HG03139 (cell line): ENCODE measurements at regions not wholly inside any gene's neighbourhood (a gene's known extent, or its start where the extent isn't known, plus 50 kb on each side); places are given as distances from the start of the nearest gene placed in this dataset.

Source experiments
- ATAC-seq: cut with Tn5 transposase; IDR thresholded peaks from one replicate; pipeline ENCODE4 v1.9.1; 2021; ENCODE audit not compliant: unreplicated experiment

DNA sequence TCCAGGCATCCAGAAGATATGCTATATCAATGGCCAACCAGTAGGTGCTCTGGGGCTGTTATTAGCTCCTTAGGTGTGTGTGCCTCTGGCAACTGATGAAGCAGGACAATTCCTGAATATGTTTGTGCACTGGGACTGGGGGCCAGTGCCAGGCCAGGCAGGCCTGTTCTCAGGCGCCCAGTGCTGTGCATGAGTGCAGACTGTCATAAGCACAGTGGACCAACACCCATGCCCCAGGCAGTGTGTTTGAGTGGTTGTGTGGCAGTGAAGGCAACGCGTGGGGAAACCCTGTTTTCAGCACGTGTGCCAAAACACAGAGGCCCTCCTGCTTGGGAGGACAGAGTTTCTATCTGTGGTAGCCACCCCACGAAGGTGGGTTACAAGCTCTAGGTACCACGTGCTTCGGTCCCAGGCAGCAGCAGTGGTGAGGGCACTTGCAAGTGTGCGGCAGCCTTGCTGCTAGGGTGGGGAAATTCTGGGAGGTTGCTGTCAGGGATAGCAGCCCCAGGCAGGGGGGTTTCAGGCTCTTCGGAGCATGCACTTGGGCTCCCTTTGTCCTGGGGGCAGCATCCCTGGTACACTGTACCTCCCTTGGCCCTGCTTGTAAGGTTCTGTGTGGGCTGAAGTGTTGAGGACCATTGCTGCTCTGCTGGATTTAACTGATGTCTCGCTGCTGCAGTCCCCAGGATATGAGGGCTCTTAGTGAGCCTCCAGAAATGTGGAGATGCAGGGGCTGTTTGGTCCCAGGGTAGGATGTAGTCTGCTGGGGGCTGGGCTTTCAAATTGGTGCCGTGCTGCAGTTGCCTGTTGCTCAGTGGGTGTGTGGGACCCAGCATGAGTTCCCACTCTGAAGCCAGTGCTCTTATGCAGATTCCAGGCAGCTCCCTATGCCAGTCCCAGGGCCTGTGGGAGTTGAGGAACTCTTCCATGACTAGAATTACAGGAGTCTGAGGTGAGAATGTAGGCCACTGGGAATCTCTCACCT is 280.9 kb downstream of the RPRM start:
- ATAC-seq: no peak

DNA sequence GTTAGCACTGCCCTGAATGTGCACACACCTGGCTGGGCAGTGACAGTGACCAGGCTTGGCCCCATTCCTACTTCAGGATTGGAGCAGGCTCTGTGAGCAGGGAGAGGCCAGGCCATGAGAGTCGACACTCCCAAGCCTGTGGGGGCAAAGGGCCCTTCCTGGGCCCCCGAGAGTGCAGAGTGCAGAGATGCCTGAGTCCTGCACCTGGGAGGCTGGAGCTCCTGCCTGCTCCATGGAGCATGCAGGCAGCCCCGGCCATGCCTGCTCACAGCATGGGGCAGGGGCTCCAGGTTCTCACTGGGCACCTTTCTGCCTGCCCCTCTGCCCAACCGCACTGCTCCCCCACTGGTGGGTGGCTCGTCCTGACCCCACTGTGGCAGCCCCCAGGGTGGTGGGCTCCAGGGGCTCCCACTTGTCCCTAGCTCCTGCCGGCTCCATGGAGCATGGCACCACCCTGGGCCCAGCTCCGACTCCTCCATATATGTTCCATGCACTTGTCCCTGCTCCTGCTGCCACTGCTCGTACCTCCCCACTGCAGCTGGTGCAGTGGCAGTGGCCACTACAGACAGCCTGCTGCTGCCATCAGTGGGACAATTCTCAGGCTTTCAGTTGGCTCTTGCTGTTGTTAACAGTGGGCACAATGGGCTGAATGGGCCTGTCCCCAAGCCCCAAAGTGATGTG is 282.0 kb downstream of the RPRM start:
- ATAC-seq: no peak

DNA sequence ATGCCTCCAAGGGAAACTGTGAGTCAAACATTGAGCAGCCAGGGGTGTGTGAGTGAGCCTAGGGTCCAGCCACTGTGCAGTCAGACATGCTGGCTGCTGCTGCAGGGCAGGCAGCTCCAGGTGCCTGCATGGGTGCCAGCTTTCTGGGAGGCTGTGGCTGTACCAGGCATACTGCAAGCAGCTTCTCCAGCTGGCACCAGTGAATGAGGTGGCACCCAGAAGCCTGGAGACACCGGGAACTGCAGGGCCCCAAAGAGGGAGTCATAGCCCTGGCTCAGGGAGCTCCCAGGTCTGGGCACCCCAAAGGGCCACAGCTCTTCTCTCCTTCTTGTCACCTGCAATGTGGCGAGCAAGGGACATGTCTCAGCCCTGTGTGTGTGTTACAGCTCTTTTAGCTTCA is 283.2 kb downstream of the RPRM start:
- ATAC-seq: no peak

DNA sequence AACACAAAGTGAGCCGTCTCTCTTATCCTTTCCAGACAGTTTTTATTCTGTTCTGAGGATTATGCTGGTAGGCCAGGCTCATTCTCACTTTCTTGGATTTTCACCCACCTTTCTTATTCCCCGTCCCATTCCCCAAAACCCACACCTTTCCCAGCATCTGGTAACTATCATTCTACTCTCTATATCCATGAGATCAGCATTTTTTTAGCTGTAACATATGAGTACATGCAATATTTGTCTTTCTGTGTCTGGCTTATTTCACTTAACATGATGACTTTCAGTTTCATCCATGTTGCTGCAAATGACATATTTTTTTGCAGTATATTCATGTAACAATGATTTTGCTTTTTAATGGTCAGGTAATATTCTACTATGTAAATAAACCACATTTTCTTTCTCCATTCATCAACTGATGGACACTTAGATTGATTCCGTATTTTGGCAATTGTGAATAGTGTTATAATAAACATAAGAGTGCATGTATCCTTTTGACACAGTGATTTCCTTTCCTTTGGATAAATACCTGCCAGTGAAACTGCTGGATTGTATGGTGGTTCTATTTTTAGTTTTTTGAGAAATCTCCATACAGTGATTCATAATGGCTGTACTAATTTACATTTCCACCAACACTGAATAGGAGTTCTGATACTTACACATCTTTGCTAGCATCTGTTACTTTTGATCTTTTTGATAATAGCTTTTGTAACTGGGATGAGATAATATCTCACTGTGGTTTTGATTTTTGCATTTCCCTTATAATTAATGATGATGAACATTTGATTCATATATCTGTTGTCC is 289.3 kb downstream of the RPRM start:
- no peak for ATAC-seq

DNA sequence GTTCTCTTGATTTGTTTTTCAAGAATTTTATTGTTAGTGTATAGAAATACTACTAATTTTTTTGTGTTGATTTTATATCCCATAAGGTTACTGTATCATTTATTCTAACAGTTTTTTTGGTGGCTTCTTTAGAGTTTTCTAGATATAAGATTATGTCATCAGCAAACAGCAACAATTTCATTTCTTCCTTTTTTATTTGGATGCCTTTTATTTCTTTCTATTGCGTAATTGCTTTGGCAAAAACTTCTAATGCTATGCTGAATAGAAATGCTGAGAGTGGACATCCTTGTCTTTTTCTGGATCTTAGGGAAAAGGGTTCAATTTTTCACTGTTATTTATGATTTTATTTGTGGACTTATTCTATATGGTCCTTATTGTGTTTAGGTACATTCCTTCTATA is 298.8 kb downstream of the RPRM start:
- ATAC-seq: no peak

DNA sequence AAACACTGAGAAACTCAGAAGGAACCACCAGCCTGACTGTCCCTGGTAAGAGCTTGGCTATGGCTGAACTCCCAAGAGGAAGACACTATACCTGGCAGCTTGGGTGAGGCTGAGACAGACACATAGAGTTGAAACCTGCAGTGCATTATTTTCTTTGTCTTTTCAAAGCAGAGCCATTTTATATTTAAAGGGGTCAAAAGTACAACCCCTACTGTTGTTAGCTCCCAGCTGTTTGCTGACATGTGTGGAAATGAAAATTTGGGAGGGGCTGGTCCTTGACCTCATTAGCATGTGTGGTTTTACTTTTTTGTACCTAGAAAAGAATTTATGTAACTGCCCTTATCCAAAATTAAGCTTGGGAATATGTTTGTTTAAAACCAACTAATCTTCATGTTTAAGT is 309.0 kb downstream of the RPRM start:
- no peak for ATAC-seq

DNA sequence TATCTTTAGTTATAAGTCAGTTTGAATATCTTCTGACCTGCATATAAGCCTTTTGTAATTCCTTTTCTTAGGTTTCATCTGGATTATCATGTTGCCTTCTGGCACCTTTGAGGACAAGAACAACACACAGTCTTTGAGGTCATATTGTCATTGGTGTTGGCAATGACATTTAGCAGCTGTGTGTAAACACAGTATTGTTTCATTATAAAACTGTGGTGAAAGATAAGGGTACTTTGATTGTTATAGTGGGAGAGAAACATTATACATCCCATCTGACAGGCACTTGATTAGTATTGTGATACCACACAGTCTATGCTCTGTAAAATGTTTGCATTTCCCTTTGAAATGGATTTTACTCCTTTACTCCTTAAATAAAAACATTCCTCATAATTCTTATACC is 313.5 kb downstream of the RPRM start:
- no peak for ATAC-seq

DNA sequence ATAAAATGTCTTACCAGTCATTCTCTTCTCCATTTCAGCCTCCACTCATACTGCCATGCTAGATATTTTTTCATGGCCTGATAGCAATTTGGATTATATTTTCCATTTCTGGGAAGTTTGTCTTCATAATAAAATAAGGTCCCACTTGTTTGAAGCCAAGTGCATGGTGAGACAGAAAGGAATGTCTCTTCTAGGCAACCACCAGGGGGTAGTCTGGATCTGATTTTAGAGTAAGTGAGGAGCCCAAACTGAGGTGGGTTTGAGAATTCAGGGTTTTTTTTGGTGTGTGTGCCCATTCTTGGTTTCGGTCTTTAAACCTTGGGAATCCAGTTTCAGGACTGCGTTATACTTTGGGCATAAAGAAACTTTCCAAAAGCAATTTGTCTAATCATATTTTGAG is 315.5 kb downstream of the RPRM start:
- ATAC-seq: no peak

DNA sequence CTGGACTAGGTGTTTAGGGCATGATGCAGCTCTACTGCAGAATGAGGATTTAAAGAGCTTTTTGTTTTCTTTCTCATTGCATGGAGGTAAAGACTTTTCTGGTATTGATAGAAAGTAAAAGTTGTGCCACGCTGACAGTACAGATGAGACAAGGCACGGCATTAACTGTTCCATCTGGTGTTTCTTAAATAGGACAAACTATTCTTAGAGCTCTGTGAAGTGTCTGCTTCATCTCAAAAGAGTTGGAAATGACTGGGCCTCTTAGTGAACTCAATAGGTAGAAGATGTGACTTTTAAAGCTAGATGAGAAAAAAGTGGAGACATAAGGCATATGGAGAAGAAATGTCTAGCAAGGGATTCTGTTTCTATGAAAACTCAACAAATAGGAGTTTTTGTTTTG is 321.8 kb downstream of the RPRM start:
- ATAC-seq: no peak

DNA sequence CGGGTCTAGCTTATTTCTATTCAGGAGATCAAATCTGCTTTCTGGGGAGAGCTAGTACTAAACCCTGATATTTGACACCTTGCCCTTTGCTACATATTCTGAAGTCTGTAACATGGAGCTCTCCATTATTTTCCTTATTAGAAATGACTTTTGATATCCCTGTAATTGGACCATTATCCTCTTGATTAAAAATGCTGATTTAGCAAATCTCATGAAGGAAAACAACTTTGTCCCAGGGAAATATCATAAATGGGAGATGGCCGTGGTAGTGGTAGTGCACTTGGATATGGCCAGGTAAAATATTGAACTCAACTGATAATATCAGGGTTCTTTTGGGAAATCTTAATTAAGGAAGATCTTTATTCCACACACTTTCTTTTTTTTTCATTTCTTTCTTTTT is 326.5 kb downstream of the RPRM start:
- no peak for ATAC-seq

DNA sequence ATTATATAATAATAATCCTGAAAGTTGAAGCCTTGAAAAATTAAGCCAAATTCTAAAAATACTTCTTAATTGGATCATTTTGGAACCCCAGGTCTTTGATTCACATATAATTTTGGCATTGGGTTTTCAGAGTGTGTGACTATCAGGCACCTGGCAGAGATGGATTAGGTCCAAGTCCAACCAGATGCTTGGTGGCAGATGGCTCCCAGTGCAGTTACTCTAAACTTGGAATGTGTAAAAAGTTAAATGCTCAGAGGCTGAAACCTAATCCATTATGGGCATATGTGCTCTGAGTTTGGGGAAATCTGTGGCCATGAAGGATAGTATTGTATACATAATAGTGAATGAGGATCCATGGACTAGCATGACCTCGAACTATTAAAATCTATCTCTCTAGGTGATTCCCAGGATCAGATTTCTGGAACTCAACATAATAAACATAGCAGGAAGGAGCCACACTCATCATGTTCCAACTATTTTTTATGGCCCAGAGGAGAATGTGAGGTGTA is 333.0 kb downstream of the RPRM start:
- no peak for ATAC-seq

DNA sequence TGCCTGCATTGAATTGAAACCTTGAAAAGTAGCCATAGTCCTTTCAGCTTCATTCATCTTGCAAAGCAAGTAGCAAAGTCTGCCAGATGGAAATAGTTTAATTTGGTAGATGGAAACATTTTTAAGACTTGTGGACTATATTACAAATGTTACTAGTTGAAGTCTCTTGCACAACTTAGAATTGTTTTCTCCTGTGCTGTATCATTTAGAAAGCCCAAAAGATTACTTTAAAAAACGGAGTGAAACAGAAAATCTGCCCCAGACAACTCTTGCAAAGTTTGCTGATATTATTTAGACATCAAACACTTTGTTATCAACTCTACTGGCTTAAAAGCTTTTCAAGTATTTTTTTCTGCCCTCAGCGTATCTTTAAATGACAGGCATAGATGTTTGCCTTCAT is 335.0 kb downstream of the RPRM start:
- ATAC-seq: no peak

DNA sequence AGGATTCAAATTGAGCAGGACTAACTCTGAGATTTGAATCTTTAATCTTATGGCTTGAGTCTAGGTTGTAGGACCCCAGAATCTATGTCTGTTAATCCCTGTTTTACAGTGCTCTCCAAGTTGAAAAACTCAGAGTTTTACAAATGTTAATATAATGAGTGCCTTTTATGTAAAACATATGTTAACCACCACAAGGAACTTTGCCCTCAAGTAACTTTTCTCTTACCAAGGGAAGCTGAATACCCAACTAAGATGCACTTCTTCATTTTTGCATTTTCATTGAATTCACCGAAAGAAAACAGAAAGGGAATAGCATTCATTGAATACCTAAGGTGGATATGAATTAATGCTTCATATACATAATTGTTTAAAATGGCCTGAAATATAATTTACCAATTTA is 338.1 kb downstream of the RPRM start:
- ATAC-seq: no peak

DNA sequence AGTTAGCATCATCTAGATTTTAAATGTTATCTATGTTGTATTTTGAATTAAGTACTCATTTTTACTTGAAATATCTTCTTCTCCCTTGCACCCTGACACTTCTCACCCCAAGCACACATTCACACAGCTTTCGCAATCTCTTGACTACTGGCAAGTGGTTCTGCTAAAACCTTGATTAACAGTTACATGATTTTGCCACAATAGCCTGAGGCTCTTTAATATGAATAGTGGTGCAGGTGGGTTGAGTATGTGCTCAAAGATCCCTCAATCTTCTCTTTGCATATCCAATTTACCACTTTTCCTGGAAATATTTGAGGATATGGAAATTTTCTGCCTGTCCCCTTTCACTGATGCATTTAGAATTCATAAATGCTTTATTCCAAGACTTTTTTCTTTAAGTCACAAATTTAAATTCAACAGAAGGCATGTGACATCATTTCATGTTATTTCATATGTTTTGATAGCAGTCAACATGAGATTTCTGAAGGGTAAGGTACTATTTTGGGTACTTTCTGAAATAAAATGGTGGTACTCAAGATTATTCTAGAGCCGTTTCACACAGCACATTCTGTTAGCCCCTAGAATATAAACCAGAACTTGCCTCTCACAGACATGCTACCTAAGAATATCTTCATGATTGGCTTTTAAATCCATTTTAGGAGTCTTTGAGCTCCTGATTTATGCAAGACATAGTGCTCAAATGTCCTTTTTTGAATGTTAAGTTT is 339.7 kb downstream of the RPRM start:
- ATAC-seq: no peak

DNA sequence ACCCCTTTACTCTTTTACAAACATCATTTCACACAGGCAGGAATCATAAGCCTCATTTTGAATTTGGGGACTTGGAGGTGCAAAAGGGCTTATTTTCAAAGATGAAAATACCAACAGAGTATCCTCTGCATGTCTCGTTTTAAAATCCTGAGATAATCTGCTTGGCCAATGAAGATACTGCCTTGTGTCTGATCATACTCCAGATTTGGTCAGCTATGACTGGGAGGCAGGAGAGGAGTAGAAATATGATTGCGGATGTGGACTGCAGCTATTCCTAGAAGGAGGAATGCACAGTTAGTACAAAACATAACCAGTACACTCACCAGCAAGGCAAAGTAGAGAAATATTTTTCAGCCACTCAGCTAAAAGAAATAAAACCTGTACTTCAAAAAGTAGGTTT is 342.3 kb downstream of the RPRM start:
- no peak for ATAC-seq

DNA sequence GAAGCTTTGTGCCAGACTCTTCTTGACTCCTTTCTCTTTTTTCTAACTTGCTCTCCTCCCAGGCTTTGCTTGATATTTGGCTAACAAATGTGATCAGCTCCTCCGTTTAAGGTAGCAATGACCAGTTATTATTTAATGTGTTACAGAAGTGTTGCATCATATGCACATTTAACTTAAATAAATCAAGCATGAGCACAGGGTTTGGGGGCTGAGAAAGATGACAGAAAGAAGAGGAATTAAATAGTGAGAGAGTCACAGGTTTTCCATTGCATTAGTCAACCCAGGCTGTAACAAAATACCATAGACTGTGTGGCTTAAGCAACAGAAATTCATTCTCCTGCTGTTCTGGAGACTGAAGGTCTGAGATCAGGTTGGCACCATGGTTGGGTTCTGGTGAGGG is 343.8 kb downstream of the RPRM start:
- no peak for ATAC-seq

DNA sequence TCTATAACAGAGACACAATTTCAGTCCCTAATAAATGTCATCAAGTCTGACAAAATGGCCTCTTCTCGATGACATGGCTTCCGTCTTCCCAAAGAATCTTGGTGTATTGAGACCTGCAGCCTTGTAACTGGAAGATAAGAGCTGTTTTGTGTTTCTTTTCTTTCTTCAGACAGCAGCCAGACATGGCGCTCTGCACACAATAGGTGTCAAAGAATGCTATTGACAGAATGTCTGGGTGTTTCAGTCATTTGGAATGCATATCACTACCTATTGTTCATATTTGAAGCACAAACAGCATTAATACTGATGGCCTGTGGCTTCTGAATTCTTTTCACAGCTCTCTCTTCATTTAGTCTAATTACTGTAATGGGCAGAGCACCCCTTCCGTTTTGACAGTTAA is 344.8 kb downstream of the RPRM start:
- no peak for ATAC-seq

DNA sequence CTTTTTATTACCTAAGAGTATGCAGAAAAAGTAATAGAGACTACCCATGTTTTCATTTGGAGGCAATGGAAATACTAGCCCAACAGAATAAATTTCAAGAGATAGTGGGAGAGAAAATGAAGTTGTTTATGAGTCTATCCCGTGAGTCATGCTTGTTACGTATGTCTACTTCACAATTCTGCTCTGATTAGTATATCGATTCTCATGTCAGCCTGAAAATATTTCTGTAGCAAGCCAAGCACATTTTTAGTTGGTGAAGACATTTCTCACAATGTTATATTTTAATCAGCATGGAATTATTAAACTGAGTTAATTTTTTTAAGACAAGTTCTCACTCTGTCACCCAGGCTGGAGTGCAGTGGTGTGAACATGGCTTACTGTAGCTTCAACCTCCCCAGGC is 346.1 kb downstream of the RPRM start:
- ATAC-seq: no peak

DNA sequence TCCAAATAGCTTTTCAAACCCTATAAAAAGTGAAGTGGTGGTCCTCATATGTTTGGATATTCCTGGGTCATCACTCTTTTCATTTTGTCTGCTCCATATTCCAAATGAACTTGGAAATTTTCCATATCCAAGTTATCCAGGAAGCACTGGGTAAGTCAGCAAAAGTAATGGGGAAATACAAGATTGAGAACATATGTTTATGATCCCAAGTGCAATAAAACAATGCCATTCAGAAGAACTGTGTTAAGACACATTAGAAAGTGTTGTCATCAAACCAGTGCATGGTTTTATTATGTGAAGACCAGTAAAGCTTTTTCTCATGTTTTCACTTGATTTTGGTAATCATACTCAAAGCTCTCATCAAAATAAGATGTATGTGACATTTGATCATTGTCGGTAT is 363.4 kb downstream of the RPRM start:
- no peak for ATAC-seq

DNA sequence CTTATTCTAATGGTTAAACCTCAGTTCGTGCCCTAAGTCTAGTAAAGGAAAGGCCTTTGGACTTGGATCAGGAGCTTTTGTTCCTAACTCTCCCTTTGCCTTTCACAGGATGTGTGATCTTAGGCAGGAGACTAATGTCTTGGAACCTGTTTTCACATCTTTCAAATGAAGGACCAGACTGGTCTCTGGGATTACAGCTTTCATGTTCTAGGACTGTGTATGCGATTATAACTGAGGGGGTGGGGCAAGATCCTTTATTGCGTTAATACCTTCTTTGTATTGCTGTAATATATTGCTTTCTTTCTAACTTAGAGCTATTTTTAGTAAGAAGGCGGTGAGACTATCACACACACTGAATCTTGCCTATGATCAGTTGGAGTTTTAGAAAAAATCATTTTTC is 368.1 kb downstream of the RPRM start:
- ATAC-seq: no peak

DNA sequence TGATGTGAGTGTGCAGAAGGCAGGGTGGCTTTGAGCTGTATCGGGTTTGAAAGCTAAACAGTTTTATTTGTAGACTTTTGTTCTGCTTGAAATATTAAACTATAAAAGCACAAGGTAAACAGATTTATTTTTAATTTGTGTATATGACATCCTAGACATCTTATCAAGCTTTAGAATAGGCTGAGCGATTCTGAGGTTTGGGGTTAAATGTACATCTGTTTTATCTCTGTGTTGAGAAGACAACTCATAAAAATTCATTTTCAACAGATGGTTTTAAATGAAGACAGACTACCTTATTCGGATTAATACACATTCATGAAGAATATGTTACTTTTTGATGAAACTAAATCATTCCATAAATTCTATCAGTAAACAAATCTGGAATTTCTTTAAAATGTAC is 368.8 kb downstream of the RPRM start:
- ATAC-seq: no peak
